Jurkat, Clone E6-1 (cell line): ENCODE measurements at regions not wholly inside any gene's neighbourhood (a gene's known extent, or its start where the extent isn't known, plus 50 kb on each side); places are given as distances from the start of the nearest gene placed in this dataset.

ENCODE experiments used
- DNase-seq: peaks from one replicate; pipeline ENCODE4 v3.0.0-alpha.2; 2011; ENCODE audit warnings: low read depth, low spot score
- H3K4me3 ChIP-seq: 2 replicates; pipeline ENCODE4 v1.5.1; 2011; ENCODE audit warnings: mild to moderate bottlenecking, low read length, control low read depth, moderate library complexity

DNA sequence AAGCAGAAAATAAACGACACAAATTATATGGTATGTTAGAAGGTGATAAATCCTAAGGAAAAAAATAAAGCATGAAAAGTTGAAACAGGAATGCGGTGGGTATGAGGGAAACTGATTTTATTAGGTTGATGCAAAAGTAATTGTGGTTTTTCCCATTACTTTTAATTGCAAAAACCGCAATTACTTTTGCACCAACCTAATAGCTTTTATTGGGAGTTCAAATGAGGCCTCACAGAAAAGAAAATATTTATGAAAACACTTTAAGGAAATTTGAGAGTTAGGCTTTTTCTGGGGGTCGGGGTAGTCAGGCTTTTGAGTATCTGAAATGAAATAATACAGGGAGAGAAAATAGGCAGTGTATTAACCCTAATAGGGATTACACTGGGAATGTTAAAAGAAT is 397.0 kb upstream of the KHDRBS2 start:
- DNase-seq = no peak
- H3K4me3 ChIP-seq = no peak overlapping the region

DNA sequence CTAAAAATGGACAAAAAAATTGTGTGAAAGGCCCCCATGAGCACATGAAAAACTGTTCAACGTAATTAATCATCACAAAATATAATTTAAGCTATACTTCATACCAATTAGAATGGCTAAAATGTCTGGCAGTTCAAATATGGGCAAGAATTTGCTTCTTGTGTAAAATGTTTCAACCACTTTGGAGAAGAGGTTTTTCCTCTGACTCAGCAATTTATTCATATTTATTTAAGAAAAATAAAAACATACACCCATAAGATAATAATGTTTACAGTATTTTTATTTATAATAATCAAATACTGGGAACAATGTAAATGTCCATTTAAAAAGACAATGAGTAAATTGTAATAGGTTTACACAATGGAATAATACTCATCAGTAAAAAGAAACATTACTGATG is 395.1 kb upstream of the KHDRBS2 start:
- H3K4me3 ChIP-seq = no peak overlapping the region
- DNase-seq = no peak

DNA sequence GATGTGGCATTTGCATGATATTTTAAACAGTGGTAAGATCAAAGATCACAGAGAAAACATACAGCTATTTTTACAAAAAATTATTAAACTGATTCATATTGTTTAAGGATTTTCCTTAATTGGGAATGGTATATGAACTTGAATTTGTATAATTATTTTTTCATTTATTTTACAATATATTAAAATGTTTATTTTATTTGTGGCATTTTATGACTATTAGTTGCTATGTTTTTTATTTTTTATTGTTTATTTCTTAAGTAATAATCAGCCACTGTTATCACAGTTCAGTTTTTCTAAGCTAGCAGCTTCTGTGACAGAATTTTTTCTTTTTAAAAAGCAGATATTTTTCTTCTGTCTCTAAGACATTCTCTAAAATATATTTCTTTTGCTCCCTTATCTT is 387.0 kb upstream of the KHDRBS2 start:
- DNase-seq = no peak
- no peak overlapping the region for H3K4me3 ChIP-seq

DNA sequence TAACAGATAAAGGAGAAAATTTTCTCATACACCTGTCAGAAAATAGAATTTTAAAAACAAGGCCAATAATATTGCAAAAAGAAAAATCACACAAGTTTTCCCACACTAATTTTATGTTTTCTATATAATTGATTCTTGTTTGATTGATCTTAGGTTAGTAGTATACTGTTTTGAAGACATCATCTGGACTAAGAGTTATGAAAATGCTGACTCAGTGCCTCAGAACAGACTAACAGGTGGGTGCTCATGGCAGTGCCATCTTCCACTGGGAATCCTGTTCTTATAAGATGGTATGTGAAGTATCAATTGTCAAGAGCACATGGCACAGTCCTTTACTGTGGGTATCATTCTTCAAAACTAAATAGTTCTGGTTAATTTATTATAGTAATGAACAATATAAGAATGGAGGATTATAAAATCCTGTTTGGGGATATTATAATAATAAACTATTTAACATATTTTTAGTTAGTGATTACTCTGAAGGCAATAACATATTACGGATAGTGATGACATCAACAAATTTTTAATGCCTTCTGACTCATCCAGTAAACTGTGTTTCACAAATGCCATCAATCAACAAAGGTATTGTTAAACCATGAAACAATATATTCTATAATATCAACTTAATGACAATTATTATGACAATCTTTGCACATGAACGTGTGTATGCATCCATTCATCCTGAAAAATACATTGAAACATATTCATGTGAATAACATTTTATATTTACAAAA is 384.6 kb upstream of the KHDRBS2 start:
- H3K4me3 ChIP-seq = no peak overlapping the region
- DNase-seq = no peak

DNA sequence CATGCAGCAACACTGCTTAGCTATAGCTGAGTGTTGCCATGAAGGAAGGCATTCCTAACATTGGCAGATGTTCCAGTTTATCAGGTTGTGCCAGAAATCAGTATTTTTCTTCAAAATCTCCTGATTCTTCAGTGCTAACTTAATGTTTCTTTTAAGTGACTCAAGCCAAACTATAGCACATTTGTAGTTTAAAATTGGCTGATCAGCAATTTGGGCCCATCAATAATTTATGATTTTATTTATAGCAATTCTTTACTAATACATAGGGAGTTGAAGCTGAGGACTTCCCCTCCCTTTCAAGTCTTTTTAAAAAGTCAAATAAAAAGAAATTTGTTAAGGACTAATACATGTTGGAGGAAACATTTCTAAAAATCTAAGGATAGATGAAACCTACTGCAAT is 383.8 kb upstream of the KHDRBS2 start:
- no peak for DNase-seq
- no peak overlapping the region for H3K4me3 ChIP-seq

DNA sequence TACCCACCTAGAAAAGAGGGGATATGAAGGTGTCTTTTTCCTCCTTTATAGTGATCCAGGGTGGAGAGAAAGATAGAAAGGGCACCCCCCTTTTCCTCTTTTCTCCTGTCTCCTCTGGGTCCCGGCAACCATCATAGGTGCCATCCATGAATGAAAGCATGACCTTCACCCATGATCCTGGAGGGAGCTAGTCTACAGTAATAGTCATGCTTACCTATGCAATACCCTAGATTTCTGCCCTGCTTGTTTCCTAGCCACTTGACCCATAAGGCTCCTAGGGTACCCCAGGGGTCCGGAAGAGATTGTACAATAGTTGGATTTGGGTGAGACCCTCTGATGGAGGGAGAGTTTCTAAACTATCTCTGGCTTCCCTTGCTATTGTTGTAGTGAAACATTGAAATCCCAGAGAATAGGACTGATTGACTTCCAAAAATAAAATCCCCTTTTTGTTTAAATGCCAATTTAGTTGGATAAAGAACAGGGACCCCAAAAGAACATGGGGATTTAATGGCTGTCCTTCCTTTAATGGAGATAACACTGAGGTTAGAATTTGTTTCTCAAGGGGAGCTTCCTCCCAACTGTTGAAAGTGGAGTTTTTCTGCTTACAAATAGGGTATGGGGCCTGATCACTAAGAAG is 366.8 kb upstream of the KHDRBS2 start:
- DNase-seq = peak; percentile 9

DNA sequence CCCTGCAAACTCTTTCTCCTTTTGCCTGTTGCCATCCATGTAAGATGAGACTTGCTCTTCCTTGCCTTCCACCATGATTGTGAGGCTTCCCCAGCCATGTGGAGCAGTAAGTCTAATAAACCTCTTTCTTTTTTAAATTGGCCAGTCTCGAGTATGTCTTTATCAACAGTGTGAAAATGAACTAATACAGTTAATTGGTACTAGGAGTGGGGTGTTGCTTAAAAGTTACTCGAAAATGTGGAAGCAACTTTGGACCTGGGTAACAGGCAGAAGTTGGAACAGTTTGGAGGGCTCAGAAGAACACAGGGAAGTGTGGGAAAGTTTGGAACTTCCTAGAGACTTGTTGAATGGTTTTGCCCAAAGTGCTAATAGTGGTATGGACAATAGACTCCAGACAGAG is 359.2 kb upstream of the KHDRBS2 start:
- DNase-seq = no peak

More for the DNA sequence above, 366.8 kb upstream of the KHDRBS2 start:
- no peak overlapping the region for H3K4me3 ChIP-seq

DNA sequence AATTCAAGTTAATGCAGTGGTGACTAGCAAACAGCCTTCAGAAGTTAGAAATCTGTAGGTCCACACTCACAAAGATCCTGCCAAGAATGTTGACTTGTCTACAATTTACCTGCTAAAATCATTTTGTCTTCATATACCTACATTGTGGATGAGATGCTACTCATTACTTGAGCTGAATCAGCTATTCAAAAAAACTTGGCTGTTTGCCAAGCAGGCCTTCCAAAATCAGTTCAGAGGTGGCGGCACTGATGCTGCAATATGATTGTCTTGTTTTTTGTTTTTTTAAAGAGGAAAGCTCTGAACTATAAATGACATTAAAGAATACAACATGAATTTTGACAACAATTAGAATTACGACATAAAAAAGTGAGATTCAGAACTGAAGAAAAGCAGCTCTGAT is 354.7 kb upstream of the KHDRBS2 start:
- H3K4me3 ChIP-seq = no peak overlapping the region
- no peak for DNase-seq

More for the DNA sequence above, 359.2 kb upstream of the KHDRBS2 start:
- H3K4me3 ChIP-seq = no peak overlapping the region

DNA sequence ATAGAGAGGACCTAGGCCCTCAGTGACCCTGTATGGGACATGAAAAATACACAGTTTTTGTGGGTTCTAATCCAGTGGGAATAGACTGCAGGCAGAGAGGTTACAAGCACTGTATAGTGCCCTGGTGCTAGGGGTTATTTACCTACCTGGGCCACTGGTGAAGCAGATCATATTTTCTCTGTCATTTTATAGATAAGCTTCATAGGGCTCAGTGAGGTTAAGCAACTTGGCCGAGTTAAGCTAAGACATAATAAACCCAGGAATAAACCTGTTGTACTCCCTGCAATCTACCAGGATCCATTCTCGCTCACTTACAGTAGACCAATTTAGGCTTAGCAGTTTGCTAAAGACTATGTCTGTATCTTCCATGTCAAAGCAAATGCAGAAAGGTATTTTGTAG is 340.6 kb upstream of the KHDRBS2 start:
- H3K4me3 ChIP-seq = no peak overlapping the region
- DNase-seq = no peak

DNA sequence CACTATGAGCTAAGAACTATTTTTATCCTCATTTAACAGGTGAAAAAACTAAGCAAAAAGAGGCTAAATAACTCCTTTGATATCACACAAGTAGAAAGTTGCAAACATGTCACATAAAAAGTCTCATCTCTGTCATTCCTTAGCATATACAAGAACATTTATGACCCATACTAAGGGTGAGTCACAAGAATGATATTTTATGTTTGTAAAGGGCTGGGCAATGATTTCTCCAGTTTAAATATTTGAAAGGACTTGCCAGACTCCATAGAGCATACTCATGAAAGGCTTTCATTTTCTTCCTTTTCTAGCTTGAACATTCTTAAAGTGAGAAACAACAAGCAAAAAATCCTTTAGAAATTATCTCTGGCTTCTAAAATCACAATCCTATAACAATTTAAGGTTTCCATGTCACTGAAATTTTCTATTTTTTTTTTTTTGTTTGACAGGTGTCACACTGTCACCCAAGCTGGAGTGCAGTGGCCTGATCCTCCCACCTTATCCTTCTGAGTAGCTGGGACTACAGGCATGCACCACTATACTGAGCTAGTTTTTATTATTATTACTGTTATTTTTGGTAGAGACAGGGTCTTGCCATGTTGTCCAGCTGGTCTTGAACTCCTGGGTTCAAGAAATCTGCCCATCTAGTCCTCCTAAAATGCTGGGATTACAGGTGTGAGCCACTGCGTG is 338.0 kb upstream of the KHDRBS2 start:
- no peak for DNase-seq
- no peak overlapping the region for H3K4me3 ChIP-seq

DNA sequence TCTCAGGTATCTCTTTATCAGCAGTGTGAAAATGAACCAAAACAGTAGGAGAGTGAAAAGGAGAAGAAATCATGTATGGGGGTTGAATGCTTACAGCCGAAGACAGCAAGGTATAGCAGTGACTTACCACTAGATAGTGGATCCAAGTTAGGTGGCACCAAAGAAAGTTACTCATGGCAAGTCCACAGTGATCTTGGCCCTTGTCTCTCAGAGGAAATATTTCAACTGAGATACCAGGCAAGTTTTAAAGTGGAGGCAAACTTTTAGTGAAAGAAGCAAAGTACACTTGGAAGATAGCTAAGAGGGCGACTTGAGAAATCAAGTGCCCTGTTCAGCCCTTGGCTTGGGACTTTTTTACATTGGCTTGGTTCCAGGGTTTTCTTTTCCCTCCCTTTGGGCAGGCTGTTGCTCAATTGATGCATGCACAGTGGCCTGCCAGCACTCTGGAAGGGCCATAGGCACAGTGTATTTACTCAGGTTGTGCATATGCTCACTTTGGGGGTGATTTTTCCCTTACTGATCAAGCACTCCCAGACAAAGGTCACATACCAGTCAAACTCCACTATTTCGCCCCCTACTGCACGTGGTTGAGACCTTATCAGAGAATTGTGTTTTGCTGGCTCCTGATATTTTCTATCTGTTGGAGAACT is 329.5 kb upstream of the KHDRBS2 start:
- no peak for DNase-seq
- H3K4me3 ChIP-seq = no peak overlapping the region

DNA sequence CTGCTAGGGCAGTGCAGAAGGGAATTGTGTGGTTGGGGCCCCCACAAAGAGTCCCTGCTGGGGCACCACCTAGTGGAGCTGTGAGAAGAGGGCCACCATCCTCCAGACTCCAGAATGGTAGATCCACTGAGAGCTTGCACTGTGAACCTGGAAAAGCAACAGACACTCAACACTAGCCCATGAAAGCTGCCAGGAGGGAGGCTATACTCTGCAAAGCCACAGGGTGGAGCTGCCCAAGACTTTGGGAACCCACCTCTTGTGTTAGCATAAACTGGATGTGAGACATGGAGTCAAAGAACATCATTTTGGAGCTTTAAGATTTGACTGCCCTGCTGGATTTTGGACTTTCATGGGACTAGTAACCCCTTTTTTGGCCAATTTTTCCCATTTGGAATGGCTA is 328.4 kb upstream of the KHDRBS2 start:
- DNase-seq = no peak
- no peak overlapping the region for H3K4me3 ChIP-seq

DNA sequence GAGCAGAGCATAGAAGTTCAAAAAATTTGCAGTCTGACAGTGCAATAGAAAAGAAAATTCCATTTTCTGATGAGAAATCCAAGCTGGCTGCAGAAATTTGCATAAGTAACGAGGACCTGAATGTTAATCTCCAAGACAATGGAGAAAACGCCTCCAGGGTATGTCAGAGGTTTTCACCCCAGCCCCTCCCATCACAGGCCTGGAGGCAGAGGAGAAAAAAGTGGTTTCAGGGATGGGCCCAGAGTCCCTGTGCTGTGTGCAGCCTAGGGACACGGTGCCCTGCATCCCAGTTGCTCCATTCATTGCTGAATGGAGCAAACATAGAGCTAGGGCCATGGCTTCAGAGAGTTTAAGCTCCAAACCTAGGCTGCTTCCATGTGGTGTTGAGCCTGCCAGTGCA is 327.9 kb upstream of the KHDRBS2 start:
- no peak overlapping the region for H3K4me3 ChIP-seq
- no peak for DNase-seq

DNA sequence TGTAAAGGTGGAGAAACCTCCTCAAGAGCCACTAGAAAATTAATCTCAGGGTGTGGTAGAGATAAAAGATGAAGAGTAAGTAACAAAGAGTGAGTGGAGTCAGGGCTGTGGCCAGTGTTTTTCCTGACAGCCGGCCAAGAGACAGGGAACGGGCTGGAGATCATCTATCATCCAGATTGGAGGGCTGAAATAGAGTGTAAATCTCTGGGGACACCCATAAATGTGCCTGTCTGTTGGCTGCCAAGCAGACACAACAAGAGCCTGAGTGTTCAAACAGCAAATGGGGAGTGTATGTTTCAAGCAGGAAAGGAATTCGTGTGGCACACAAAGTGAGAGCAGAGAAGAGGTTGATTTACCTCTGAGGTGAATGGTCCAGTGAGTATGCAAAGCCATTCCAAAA is 326.4 kb upstream of the KHDRBS2 start:
- DNase-seq = no peak
- no peak overlapping the region for H3K4me3 ChIP-seq

DNA sequence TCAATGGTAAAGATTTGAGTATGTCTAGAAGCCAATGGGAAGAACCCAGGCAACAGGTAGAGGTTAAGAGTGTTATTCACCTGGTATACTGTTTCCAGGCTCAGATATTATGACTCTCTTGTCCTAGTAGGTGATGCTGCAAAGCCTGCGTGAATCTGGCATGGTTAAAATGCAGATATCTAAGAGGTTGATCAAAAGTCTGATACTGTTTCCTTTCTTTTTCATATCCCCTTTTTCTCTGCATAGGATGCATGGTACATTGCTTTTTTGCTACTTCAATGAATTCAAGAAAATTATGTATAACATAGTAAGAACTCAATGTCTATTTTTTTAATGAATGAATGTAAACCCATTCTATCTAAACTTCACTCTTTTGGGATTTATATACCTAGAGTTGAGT is 284.3 kb upstream of the KHDRBS2 start:
- H3K4me3 ChIP-seq = no peak overlapping the region
- no peak for DNase-seq

DNA sequence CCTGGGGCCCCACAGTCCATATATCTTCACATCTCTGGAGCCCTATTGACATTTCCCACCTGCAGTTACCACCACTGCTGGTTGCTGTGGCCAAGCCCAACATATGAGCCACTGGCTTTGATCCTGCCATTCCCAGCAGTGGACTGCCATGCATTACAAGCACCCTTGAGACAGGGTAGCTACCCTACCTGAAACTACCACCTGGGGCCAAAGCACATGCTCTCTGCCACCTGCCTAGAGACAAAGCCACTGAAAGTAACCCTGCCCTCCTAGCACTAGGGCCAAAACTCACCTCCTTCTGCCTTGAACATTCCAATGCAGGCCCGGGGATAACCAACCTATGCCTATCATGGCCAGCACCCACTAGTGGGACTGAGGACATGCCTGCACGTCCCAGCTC is 255.5 kb upstream of the KHDRBS2 start:
- DNase-seq = no peak
- H3K4me3 ChIP-seq = no peak overlapping the region

DNA sequence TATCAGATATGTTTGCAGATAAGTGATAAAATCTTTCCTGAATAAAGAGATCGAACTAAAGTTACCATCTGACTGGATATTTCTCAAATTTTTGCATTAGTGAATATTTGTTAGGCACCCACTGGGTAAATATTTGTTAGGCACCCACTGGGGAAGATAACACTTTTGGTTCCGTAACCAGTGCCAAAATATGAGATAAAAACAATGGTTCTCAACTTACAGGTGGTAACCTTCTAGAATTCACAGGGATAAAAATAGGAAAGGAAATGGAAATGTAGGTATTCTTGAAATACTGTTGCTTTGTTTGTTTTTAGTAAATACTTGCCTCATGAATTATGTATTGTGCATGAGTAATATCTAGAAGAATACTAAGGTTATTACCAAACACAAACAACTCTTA is 245.0 kb upstream of the KHDRBS2 start:
- no peak for DNase-seq

DNA sequence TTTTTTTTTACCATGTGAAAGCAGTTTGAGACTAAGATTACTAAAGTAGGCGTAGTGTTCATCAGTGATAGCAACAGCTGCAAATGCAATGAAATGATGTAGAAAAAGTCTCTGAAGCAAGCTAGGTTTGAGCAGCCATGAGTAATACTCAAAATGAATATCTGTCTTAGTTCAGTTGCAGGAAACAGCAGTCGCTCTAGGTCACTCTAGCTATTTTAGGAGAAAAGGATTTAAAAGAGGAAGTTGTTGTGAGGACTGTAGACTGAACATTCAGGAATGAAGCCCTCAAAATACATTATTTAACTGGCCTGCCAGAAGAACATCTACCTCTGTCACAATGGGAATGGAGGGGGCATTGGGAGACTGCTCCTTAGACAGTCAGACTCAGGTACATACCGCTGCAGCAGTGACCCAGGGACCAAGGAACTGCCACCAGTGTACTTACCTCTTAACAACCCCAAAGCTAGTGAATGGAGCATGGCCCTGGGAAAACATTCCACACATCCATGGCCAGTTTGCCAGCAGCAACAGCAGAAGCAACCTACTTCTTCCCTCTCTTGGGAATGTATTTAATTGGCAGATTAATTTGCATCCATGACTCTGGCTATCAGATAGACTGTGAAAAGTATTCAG is 243.0 kb upstream of the KHDRBS2 start:
- no peak overlapping the region for H3K4me3 ChIP-seq
- no peak for DNase-seq

More for the DNA sequence above, 245.0 kb upstream of the KHDRBS2 start:
- no peak overlapping the region for H3K4me3 ChIP-seq

DNA sequence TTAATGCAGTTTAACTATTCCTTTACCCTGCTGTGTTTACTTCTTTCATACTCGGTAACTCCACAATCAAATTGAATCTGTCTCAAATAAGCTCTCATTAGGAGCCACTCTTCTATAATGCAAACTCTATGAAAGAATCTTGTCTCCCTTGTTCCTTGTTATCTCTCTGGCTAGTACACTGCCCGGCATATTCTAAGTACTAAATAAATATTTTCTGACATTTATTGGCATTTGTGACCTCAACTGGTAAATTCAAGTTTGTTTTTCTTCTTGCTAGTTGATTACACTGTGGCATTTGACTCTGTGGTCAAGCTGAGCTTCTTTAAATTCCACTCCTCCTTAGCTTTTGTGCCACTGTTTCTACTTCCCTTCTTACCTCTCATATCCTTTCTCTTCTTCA is 237.6 kb upstream of the KHDRBS2 start:
- H3K4me3 ChIP-seq = no peak overlapping the region
- no peak for DNase-seq

DNA sequence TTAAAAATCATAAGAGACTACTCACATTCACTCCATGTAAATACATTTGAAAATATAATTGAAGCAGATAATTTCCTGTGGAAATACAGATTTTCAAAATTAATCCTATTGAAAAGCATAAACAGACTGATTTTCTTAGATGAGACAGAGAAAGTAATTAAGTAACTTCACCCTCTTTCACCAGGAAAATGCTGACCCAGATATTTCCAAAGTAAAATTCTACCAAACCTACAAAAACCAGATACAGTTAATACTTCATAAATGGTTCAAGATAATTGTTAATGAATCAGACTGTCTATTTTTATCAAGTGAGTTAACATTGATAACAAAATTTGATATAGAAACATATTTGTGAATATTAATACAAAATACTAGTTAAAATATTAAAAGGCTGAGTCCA is 233.5 kb upstream of the KHDRBS2 start:
- DNase-seq = no peak
- no peak overlapping the region for H3K4me3 ChIP-seq
